ENCODE measurements at regions not wholly inside any gene's neighbourhood (a gene's known extent, or its start where the extent isn't known, plus 50 kb on each side); places are given as distances from the start of the nearest gene placed in this dataset.
"Not testable (repeated sequence)": the region's sequence is repeated elsewhere in the genome, so short reads cannot be mapped to it uniquely, and the experiment has no call there.

DNA sequence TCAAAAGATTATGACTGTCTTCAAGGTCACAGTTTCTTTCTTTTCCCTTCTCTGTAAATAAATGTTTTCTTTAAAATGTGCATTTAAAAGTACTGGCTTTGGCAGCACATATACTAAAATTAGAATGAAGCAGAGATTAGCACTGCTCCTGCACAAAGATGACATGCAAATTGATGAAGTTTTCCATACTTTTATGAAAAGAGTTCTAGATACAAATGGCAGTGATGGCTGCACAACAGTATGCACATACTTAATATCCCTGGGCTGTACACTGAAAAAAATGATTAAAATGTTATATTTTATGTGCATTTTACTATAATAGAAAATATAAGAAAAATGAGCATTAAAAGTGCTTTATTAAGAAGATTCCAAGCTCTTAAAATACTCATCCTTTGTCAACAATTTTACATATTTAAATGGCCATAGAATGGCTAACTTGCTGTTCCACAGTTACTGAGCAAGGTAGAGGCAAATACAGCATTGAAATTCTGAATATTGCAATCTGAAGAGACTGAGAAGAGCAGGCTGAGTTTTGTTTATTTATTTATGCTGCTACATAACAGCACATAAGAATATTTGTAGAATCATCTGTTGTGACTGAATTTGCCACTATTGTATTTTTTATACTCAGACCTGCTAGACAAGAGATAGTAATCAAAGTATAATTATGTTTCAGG, 117.8 kb downstream of the GPR37 start:
- no peak for DNase-seq (ENCODE audit: insufficient read length, low spot score)
- FAIRE-seq: no peak
- TF ChIP-seq PAX5 (IDR thresholded peaks at IDR 0.05; ENCODE audit: insufficient read depth, low read length, severe bottlenecking) (no peak), POLR2A (IDR thresholded peaks at IDR 0.05; ENCODE audit: low read depth, low read length) (no peak), SPI1 (IDR thresholded peaks at IDR 0.05; ENCODE audit: low read depth, low read length) (no peak), POLR2AphosphoS5 (IDR thresholded peaks at IDR 0.05; ENCODE audit: low read depth, low read length) (no peak), TAF1 (IDR thresholded peaks at IDR 0.05; ENCODE audit: low read depth, low read length) (no peak), POU2F2 (IDR thresholded peaks at IDR 0.05; ENCODE audit: low read depth, low read length) (no peak)

DNA sequence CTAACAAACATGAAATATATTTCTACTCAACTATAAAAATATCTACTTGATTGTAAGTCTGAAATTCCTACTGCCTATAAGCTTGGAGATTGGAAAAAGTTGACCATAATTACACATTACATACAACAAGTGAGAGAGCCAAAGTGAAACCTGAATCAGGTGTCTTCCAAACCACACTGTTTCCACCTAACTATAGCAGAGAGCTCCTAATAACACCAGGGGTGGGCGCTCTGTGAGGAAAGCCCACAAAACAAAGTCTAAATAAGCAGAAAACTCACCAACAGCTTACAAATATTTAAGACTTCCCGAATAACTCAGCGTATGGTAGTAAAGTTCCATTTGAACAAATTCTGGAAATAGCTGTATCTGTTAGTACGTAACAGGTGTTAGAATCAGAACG, 119.9 kb downstream of the GPR37 start:
- DNase-seq (ENCODE audit: insufficient read length, low spot score) (no peak), FAIRE-seq (no peak)
- TF ChIP-seq PAX5 (IDR thresholded peaks at IDR 0.05; ENCODE audit: insufficient read depth, low read length, severe bottlenecking): no peak
- no peak for TF ChIP-seq POLR2AphosphoS5 (IDR thresholded peaks at IDR 0.05; ENCODE audit: low read depth, low read length)
- no peak for TF ChIP-seq POU2F2 (IDR thresholded peaks at IDR 0.05; ENCODE audit: low read depth, low read length)
- no peak for TF ChIP-seq TAF1 (IDR thresholded peaks at IDR 0.05; ENCODE audit: low read depth, low read length)
- TF ChIP-seq POLR2A (IDR thresholded peaks at IDR 0.05; ENCODE audit: low read depth, low read length): no peak
- no peak for TF ChIP-seq SPI1 (IDR thresholded peaks at IDR 0.05; ENCODE audit: low read depth, low read length)

DNA sequence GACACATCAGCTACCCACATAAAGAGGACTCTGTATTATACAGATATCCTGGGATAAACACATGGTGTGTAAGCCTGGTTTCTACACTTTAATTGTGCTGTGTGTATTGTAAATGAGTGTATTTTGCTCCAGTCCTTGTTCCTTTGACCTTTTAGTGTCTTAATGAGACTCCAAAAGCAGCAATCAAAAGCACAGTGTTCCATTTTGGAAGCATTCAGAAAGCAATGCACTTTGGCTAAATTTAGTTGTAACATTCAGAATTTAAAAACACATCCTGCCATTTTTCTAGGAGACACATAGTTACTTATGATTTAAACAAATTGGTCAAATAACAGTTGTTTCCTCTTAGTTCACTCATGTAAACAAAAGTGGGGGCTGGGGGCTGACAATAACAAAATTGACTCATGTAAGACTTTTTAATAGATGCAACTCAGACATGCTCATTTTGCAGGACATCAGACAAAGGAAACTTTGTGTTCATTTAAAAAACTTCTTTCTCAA, 122.2 kb downstream of the GPR37 start:
- FAIRE-seq (no peak), DNase-seq (ENCODE audit: insufficient read length, low spot score) (no peak)
- TF ChIP-seq SPI1 (IDR thresholded peaks at IDR 0.05; ENCODE audit: low read depth, low read length) (no peak), POLR2AphosphoS5 (IDR thresholded peaks at IDR 0.05; ENCODE audit: low read depth, low read length) (no peak), POLR2A (IDR thresholded peaks at IDR 0.05; ENCODE audit: low read depth, low read length) (no peak)

DNA sequence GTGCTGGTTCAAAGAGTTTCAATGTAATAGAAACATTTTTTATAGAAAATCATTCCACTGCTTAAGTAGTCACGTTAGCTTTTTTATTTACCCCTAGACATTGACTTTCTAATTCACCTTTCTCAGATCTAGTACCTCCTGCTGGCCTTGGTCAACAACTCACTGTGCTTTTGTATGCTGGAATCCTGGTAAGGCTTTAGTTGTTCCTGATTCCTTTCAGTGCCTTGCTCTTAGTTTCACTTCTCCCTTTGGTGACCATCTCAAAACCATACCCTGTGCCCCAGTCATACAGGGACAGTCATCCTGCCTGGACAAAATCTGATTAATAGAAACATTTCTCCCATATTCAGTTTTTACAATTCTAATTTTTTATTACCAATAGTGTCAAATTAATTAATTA, 130.2 kb downstream of the GPR37 start:
- FAIRE-seq: no peak
- DNase-seq (ENCODE audit: insufficient read length, low spot score): no peak

DNA sequence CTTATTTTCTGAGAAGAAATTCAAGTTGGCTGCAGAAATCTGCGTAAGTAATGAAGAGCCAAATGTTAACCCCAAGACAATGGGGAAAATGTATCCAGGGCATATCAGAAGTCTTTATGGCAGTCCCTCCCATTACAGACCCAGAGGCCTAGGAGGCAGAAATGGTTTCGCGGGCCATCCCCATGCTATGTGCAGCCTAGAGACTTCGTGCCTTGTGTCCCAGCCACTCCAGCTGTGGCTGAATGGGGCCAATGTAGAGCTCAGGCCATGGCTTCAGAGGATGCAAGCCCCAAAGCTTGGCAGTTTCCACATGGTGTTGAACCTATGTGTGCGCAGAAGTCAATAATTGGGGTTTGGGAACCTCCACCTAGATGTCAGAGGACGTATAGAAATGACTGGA, 131.9 kb downstream of the GPR37 start:
- FAIRE-seq (no peak), DNase-seq (ENCODE audit: insufficient read length, low spot score) (no peak)
- TF ChIP-seq POLR2AphosphoS5 (IDR thresholded peaks at IDR 0.05; ENCODE audit: low read depth, low read length) (no peak), POU2F2 (IDR thresholded peaks at IDR 0.05; ENCODE audit: low read depth, low read length) (no peak), TAF1 (IDR thresholded peaks at IDR 0.05; ENCODE audit: low read depth, low read length) (no peak)

More for the DNA sequence above, 130.2 kb downstream of the GPR37 start:
- peak; percentile 62 for TF ChIP-seq SPI1 (IDR thresholded peaks at IDR 0.05; ENCODE audit: low read depth, low read length)
- no peak for TF ChIP-seq POLR2AphosphoS5 (IDR thresholded peaks at IDR 0.05; ENCODE audit: low read depth, low read length)
- TF ChIP-seq PAX5 (IDR thresholded peaks at IDR 0.05; ENCODE audit: insufficient read depth, low read length, severe bottlenecking): no peak

DNA sequence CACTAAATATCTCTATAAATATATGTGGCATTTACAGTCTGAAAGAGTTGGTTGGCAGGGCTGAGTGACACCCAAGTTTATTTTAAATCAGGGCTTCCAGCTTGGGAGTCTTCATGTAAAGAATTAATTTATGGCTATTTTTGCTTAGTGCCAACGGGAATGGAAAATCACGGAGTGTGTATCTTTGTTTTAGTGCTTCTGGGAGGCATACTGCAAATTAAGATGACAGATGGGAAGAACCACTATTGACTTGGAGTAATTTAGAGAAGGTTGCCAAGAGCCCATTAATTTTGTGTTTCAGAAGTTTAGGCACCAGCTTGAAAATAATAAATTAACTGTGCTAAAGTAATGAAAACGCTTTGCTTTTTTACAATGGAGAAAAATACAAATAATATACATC, 135.2 kb downstream of the GPR37 start:
- FAIRE-seq (no peak), DNase-seq (ENCODE audit: insufficient read length, low spot score) (no peak)
- TF ChIP-seq TAF1 (IDR thresholded peaks at IDR 0.05; ENCODE audit: low read depth, low read length) (no peak), POU2F2 (IDR thresholded peaks at IDR 0.05; ENCODE audit: low read depth, low read length) (no peak), PAX5 (IDR thresholded peaks at IDR 0.05; ENCODE audit: insufficient read depth, low read length, severe bottlenecking) (no peak), SPI1 (IDR thresholded peaks at IDR 0.05; ENCODE audit: low read depth, low read length) (no peak), POLR2A (IDR thresholded peaks at IDR 0.05; ENCODE audit: low read depth, low read length) (no peak), POLR2AphosphoS5 (IDR thresholded peaks at IDR 0.05; ENCODE audit: low read depth, low read length) (no peak)

DNA sequence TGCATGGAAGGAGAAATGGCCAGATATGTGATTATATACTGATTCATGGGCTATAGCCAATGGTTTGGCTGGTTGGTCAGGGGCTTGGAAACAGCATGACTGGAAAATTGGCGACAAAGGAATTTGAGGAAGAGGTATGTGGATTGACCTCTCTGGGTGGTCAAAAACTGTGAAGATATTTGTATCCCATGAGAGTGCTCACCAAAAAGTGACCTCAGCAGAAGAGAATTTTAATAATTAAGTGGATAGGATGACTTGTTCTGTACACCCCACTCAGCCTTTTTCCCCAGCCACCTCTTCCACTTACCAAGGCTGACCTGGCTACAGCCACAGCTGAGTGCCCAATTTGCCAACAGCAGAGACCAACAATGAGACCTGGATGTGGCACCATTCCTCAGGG, 146.7 kb downstream of the GPR37 start:
- DNase-seq (ENCODE audit: insufficient read length, low spot score): no peak
- no peak for FAIRE-seq
- TF ChIP-seq POLR2AphosphoS5 (IDR thresholded peaks at IDR 0.05; ENCODE audit: low read depth, low read length) (no peak), POLR2A (IDR thresholded peaks at IDR 0.05; ENCODE audit: low read depth, low read length) (no peak), TAF1 (IDR thresholded peaks at IDR 0.05; ENCODE audit: low read depth, low read length) (no peak), SPI1 (IDR thresholded peaks at IDR 0.05; ENCODE audit: low read depth, low read length) (no peak), PAX5 (IDR thresholded peaks at IDR 0.05; ENCODE audit: insufficient read depth, low read length, severe bottlenecking) (no peak), POU2F2 (IDR thresholded peaks at IDR 0.05; ENCODE audit: low read depth, low read length) (no peak)

DNA sequence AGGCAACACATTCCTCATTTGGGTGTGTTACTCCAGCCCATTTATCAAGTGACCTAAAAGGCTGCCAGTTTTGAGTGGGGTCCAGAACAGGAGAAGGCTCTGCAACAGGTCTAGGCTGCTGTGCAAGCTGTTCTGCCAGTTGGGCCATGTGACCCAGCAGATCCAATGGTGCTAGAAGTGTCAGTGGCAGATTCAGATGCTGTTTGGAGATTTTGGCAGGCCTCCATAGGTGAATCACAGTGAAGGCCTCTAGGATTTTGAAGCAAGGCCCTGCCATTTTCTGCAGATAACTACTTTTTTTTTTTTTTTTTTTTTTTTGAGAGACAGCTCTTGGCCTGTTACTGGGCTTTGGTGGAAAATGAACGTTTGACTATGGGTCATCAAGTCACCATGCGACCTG, 147.5 kb downstream of the GPR37 start:
- DNase-seq (ENCODE audit: insufficient read length, low spot score); FAIRE-seq: not testable (repeated sequence)

DNA sequence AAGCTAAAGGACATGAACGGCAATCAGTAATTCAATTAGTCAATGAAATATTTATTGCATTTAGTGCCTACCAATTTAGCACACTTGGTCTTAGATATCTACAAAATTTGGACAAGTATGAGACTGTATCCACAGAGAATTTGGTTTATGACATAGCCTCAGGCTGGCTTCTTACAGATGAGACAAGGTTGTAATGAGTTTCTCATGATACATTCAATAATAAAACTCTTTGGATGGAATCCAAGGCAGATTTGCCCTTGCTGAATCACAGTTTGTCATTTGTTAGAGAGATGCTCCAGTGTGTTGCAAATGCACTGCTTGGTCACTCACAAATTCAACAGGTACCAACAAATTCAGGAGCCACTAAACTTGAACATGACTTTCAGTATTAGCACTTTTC, 162.5 kb downstream of the GPR37 start:
- no peak for FAIRE-seq
- no peak for DNase-seq (ENCODE audit: insufficient read length, low spot score)
- TF ChIP-seq POLR2AphosphoS5 (IDR thresholded peaks at IDR 0.05; ENCODE audit: low read depth, low read length) (no peak), POLR2A (IDR thresholded peaks at IDR 0.05; ENCODE audit: low read depth, low read length) (no peak), PAX5 (IDR thresholded peaks at IDR 0.05; ENCODE audit: insufficient read depth, low read length, severe bottlenecking) (no peak), SPI1 (IDR thresholded peaks at IDR 0.05; ENCODE audit: low read depth, low read length) (no peak), TAF1 (IDR thresholded peaks at IDR 0.05; ENCODE audit: low read depth, low read length) (no peak), POU2F2 (IDR thresholded peaks at IDR 0.05; ENCODE audit: low read depth, low read length) (no peak)

DNA sequence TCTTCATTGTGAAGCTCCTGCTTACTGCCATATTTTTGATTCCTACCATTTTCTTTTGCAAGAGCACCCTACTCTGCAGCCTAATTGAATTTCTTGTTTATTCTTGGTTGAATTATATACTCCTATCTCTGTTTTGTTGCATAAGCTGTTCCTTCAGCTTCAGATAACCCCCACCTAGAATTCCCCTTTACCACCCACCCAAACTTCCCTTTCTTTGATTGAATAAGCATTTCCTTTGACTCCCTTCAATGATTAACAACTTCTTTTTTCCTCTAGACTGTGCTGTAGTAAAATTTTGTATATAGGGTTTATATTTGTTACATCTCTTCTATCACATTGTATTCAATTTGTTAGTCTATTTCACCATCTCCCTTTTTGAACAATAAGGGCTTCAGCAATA, 168.1 kb downstream of the GPR37 start:
- TF ChIP-seq TAF1 (IDR thresholded peaks at IDR 0.05; ENCODE audit: low read depth, low read length) (no peak), POLR2A (IDR thresholded peaks at IDR 0.05; ENCODE audit: low read depth, low read length) (no peak), POU2F2 (IDR thresholded peaks at IDR 0.05; ENCODE audit: low read depth, low read length) (no peak), PAX5 (IDR thresholded peaks at IDR 0.05; ENCODE audit: insufficient read depth, low read length, severe bottlenecking) (no peak), POLR2AphosphoS5 (IDR thresholded peaks at IDR 0.05; ENCODE audit: low read depth, low read length) (no peak), SPI1 (IDR thresholded peaks at IDR 0.05; ENCODE audit: low read depth, low read length) (no peak)
- FAIRE-seq (no peak), DNase-seq (ENCODE audit: insufficient read length, low spot score) (no peak)
